GM12878 (cell line): ENCODE measurements at regions not wholly inside any gene's neighbourhood (a gene's known extent, or its start where the extent isn't known, plus 50 kb on each side); places are given as distances from the start of the nearest gene placed in this dataset.
A peak's percentile ranks its signal among the peaks of the same experiment; 100 is the strongest.

ENCODE experiments used
- ATAC-seq: fragments of 200-7000 bp; cut with Tn5 transposase; 3 replicates; pipeline ENCODE4 v1.9.1; 2020; ENCODE audit warnings: mild to moderate bottlenecking, moderate library complexity
- BruUV-seq: library from RNA; stranded (reverse); fragments of 400-500 nt; replicated peaks from 2 replicates; lab custom pipeline; 2021; lab: Mats Ljungman, UMichigan
- CTCF ChIA-PET: fragments of 300-600 bp; sonication (Branson Sonifier 250); formaldehyde crosslinking; extraction: SDS; loops from one replicate; lab custom pipeline; 2021; ENCODE audit warnings: inconsistent platforms; lab: Yijun Ruan, JAX
- POLR2A ChIA-PET: fragments of 350-600 bp; formaldehyde crosslinking; extraction: SDS; loops from one replicate; lab custom pipeline; 2021; ENCODE audit warnings: inconsistent platforms; lab: Charles Lee
- RAD21 ChIA-PET: fragments of 300-600 bp; sonication (Branson Sonifier 250); formaldehyde crosslinking; loops from one replicate; lab custom pipeline; 2023; ENCODE audit warnings: antibody characterized with exemption; ENCODE audit not compliant: unreplicated experiment; lab: Charles Lee
- SMC1A ChIA-PET: fragments of 300-600 bp; sonication (Branson Sonifier 250); formaldehyde crosslinking; loops from one replicate; lab custom pipeline; 2023; ENCODE audit not compliant: unreplicated experiment, uncharacterized antibody; lab: Charles Lee
- DNase-seq: peaks from one replicate; pipeline ENCODE4 v3.0.0-alpha.2; 2011; ENCODE audit warnings: low read depth, low spot score
- FAIRE-seq: peaks from 3 replicates; lab custom pipeline; 2011; peaks lifted over from hg19 to GRCh38; lab: Jason Lieb, UNC
- H2AFZ ChIP-seq: 2 replicates; pipeline ENCODE4 v1.6.0; 2011; ENCODE audit warnings: low read depth, low read length, control low read depth; ENCODE audit not compliant: control insufficient read depth
- H3K27ac ChIP-seq: 2 replicates; pipeline ENCODE4 v1.5.1; 2011; ENCODE audit warnings: control low read depth; ENCODE audit not compliant: control insufficient read depth, insufficient read depth
- H3K27me3 ChIP-seq, 2 experiments: replicated peaks in 1 of 2; 2 replicates each; pipeline versions ENCODE4 v1.6.0 to v1.6.1; 2011; ENCODE audit warnings: low read length in 1 of 2; ENCODE audit not compliant: control insufficient read depth in 2 of 2, insufficient read depth in 2 of 2
- H3K36me3 ChIP-seq, 2 experiments: 2 replicates each; pipeline ENCODE4 v1.5.1; 2011; ENCODE audit warnings: low read length in 1 of 2; ENCODE audit not compliant: control insufficient read depth in 2 of 2, insufficient read depth in 2 of 2
- H3K4me1 ChIP-seq: 2 replicates; pipeline ENCODE4 v1.6.1; 2011; ENCODE audit warnings: mild to moderate bottlenecking, low read length, moderate library complexity, mixed read lengths; ENCODE audit not compliant: control insufficient read depth, insufficient read depth
- H3K4me2 ChIP-seq: 2 replicates; pipeline ENCODE4 v1.6.0; 2011; ENCODE audit warnings: control low read depth; ENCODE audit not compliant: control insufficient read depth, insufficient read depth
- H3K4me3 ChIP-seq: fragments of 200-600 bp; sonication (generic); 2 replicates; pipeline ENCODE4 v1.5.1; 2016
- H3K79me2 ChIP-seq: 2 replicates; pipeline ENCODE4 v1.6.0; 2011; ENCODE audit warnings: low read length; ENCODE audit not compliant: control insufficient read depth, insufficient read depth
- H3K9ac ChIP-seq: 2 replicates; pipeline ENCODE4 v1.8.0; 2011; ENCODE audit warnings: low read length, control low read depth, mixed read lengths; ENCODE audit not compliant: control insufficient read depth, insufficient read depth
- H3K9me3 ChIP-seq: replicated peaks from 3 replicates; pipeline ENCODE4 v1.5.1; 2011; ENCODE audit warnings: mild to moderate bottlenecking, low read length; ENCODE audit not compliant: control insufficient read depth, insufficient read depth
- H4K20me1 ChIP-seq: 2 replicates; pipeline ENCODE4 v1.6.0; 2011; ENCODE audit not compliant: control insufficient read depth, insufficient read depth
- BCL11A ChIP-seq: IDR thresholded peaks from 2 replicates; pipeline ENCODE4 v1.6.1; 2011; ENCODE audit warnings: low read depth, low read length
- CBX5 ChIP-seq: sonication (generic); IDR thresholded peaks from 2 replicates; pipeline ENCODE4 v1.6.1; 2016; ENCODE audit warnings: low read depth, moderate library complexity, mild to moderate bottlenecking, inconsistent platforms
- EP300 ChIP-seq, 2 experiments: fragments of 150-350 bp in 1 of 2; IDR thresholded peaks; 2 replicates each; pipeline ENCODE4 v1.6.1; 2011 to 2012; ENCODE audit warnings: low read depth in 2 of 2, low read length in 2 of 2, borderline replicate concordance in 1 of 2, improper control_type of control experiment in 1 of 2, inconsistent platforms in 1 of 2; ENCODE audit not compliant: control insufficient read depth in 1 of 2
- IKZF1 ChIP-seq: fragments of 450-650 bp; conservative IDR thresholded peaks from 2 replicates; pipeline ENCODE4 v1.6.1; 2017; ENCODE audit warnings: antibody characterized with exemption, mild to moderate bottlenecking
- RAD51 ChIP-seq: fragments of 450-650 bp; IDR thresholded peaks from 2 replicates; pipeline ENCODE4 v1.6.1; 2016; ENCODE audit warnings: moderate library complexity, mild to moderate bottlenecking, inconsistent platforms
- TBL1XR1 ChIP-seq: IDR thresholded peaks from 2 replicates; pipeline ENCODE4 v1.6.1; 2012; ENCODE audit warnings: low read depth, low read length, improper control_type of control experiment
- WGBS: methylation state at CpG from one replicate; pipeline ENCODE4 v1.1.6; 2016; ENCODE audit warnings: low lambda C conversion rate; ENCODE audit not compliant: insufficient replicate concordance, insufficient coverage; ENCODE audit errors: missing lambda C conversion rate; 5-methylcytosine and 5-hydroxymethylcytosine counted together
- in situ Hi-C: fragments of 300-500 bp; cut with MboI; formaldehyde crosslinking; loops from 9 replicates; pipeline ENCODE4 v1.14.3; 2018; ENCODE audit warnings: mixed read lengths
- intact Hi-C: fragments of 100-400 bp; cut with micrococcal nuclease; formaldehyde crosslinking; loops from one replicate; pipeline ENCODE4 v1.14.2; 2022; ENCODE audit not compliant: unreplicated experiment
- TF ChIP-seq, protein P1 (sequence below): fragments of 450-650 bp; IDR thresholded peaks from 2 replicates; pipeline ENCODE4 v1.6.1; 2017; ENCODE audit warnings: mild to moderate bottlenecking, moderate library complexity
- TF ChIP-seq, protein P2 (sequence below): IDR thresholded peaks from 2 replicates; pipeline ENCODE4 v1.6.1; 2011; ENCODE audit warnings: borderline replicate concordance, low read depth, mild to moderate bottlenecking, moderate library complexity, mixed read lengths, low read length; ENCODE audit not compliant: insufficient read depth; ENCODE audit errors: extremely low read length
- TF ChIP-seq, protein P3 (sequence below): IDR thresholded peaks from 2 replicates; pipeline ENCODE4 v1.6.1; 2012; ENCODE audit warnings: low read depth, low read length, improper control_type of control experiment

DNA sequence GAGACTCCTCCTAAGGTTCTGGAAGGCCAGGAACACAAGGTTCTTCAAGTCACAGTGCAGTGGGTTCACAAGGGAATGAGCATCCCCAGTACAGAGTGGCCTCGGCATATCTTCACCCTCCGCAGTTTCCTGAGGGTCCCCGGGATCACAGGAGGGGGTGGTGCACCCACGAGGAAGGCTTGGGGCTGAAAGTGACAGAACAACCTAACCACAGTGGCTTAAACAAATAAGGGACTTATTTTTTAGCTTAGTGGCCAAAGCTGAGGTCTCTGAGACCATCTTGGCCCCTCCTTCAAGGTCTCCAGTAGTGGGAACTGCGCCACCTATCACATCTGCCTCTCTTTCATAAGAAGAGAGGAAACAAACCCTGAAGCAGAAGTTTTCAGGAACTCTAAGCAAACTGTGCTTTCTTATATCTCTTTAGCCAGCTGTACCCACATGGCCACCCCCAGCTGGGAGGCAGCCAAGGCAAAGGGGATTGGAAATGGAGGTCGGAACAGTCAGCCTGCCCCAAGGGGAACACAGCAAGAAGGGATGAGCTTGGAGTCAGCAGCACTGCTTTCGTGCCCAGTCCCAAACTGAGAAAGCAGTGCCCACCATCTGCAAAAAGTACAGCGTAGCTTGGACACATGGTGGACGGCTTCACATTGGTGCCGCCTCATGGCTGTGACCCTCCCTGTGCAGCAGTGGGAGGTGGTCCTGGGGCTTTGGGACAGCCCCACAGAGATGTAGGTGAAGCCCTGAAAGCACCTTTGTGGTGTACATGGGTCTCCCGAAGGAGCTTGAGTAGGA, 260.0 kb upstream of the ID2 start (continued):
- TF ChIP-seq TBL1XR1 (peak; percentile 90), BCL11A (peak; percentile 57), IKZF1 (peak; percentile 83)
- TF ChIP-seq, protein P1, sequence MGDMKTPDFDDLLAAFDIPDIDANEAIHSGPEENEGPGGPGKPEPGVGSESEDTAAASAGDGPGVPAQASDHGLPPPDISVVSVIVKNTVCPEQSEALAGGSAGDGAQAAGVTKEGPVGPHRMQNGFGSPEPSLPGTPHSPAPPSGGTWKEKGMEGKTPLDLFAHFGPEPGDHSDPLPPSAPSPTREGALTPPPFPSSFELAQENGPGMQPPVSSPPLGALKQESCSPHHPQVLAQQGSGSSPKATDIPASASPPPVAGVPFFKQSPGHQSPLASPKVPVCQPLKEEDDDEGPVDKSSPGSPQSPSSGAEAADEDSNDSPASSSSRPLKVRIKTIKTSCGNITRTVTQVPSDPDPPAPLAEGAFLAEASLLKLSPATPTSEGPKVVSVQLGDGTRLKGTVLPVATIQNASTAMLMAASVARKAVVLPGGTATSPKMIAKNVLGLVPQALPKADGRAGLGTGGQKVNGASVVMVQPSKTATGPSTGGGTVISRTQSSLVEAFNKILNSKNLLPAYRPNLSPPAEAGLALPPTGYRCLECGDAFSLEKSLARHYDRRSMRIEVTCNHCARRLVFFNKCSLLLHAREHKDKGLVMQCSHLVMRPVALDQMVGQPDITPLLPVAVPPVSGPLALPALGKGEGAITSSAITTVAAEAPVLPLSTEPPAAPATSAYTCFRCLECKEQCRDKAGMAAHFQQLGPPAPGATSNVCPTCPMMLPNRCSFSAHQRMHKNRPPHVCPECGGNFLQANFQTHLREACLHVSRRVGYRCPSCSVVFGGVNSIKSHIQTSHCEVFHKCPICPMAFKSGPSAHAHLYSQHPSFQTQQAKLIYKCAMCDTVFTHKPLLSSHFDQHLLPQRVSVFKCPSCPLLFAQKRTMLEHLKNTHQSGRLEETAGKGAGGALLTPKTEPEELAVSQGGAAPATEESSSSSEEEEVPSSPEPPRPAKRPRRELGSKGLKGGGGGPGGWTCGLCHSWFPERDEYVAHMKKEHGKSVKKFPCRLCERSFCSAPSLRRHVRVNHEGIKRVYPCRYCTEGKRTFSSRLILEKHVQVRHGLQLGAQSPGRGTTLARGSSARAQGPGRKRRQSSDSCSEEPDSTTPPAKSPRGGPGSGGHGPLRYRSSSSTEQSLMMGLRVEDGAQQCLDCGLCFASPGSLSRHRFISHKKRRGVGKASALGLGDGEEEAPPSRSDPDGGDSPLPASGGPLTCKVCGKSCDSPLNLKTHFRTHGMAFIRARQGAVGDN: peak; percentile 61
- TF ChIP-seq, all 136 proteins: peak for 36

DNA sequence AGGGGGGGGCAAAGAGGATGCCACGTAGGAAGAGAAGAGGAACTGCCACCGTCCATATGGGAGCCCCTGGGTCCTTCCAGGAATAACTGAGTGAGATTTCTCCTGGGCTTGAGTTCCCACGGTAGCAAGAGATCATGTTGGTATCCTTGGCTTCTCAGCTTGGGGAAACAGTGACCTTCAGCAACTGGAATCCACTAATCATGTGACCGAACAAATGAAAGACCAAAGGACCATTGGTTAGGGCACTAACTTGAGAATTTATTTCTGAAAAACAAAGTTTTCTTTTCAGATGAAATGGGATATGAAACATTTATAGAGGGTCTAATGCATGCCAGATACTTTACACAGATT, 259.4 kb upstream of the ID2 start:
- CTCF ChIA-PET: interaction anchor here (0.6 to 4.5 kb wide), 17 partner anchors 8 to 994 kb away, joined by 3 to 22 read pairs (median 4); no protein-coding TSS in a partner anchor
- Histone ChIP-seq H3K4me3 (no peak overlapping the region), H3K9ac (no peak overlapping the region), H3K4me1 (peaks cover 16% of the 10 kb centered on the region)
- BruUV-seq: no TSS peak
- in situ Hi-C loops: loop anchor here (10.0 kb wide), 1 partner anchor 262 kb away; the partner anchor contains the start of gene ID2
- SMC1A ChIA-PET: interaction anchor here (0.9 to 20.6 kb wide), 20 partner anchors 8 to 188 kb away, joined by 3 to 352 read pairs (median 8); no protein-coding TSS in a partner anchor
- POLR2A ChIA-PET: interaction anchor here (1.4 to 7.9 kb wide), 5 partner anchors 14 to 89 kb away, joined by 4 to 70 read pairs (median 6); no protein-coding TSS in a partner anchor
- RAD21 ChIA-PET: interaction anchor here (1.0 to 8.3 kb wide), 19 partner anchors 8 to 259 kb away, joined by 3 to 92 read pairs (median 9); partner anchors contain the start of gene ID2
- TF ChIP-seq CBX5 (no peak), EP300 (IDR thresholded peaks at IDR 0.05; ENCODE audit: borderline replicate concordance in 1 of 2, control insufficient read depth in 1 of 2, low read depth in 2 of 2, low read length in 2 of 2) (no peak), RAD51 (no peak)
- TF ChIP-seq, protein P2, sequence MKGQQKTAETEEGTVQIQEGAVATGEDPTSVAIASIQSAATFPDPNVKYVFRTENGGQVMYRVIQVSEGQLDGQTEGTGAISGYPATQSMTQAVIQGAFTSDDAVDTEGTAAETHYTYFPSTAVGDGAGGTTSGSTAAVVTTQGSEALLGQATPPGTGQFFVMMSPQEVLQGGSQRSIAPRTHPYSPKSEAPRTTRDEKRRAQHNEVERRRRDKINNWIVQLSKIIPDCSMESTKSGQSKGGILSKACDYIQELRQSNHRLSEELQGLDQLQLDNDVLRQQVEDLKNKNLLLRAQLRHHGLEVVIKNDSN: no peak
- TF ChIP-seq, protein P3, sequence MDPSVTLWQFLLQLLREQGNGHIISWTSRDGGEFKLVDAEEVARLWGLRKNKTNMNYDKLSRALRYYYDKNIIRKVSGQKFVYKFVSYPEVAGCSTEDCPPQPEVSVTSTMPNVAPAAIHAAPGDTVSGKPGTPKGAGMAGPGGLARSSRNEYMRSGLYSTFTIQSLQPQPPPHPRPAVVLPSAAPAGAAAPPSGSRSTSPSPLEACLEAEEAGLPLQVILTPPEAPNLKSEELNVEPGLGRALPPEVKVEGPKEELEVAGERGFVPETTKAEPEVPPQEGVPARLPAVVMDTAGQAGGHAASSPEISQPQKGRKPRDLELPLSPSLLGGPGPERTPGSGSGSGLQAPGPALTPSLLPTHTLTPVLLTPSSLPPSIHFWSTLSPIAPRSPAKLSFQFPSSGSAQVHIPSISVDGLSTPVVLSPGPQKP: no peak
- TF ChIP-seq, all 136 proteins: peak for 0
- Histone ChIP-seq H4K20me1 (no peaks in the 10 kb centered on the region), H2AFZ (no peak overlapping the region), H3K79me2 (no peaks in the 10 kb centered on the region), H3K36me3 (peaks cover 0 to 2% of the 10 kb centered on the region in 2 experiments; a peak in 2 of 4 replicates), H3K27ac (no peak overlapping the region), H3K27me3 (no peaks in the 10 kb centered on the region), H3K4me2 (peak overlapping the region; percentile 79), H3K9me3 (peaks cover 14% of the 10 kb centered on the region; the same call in 2 of the 3 replicates)
- intact Hi-C loops: loop anchor here (5.0 kb wide), 1 partner anchor 340 kb away; no protein-coding TSS in a partner anchor
- no peak for DNase-seq
- WGBS: 41% methylated on average over 4 of the region's 4 CpGs
- FAIRE-seq: no peak
- no peak for ATAC-seq
